Panc1 (cell line): ENCODE measurements at regions not wholly inside any gene's neighbourhood (a gene's known extent, or its start where the extent isn't known, plus 50 kb on each side); places are given as distances from the start of the nearest gene placed in this dataset.

ENCODE experiments used
- ATAC-seq: fragments of 200-7000 bp; cut with Tn5 transposase; 2 replicates; pipeline ENCODE4 v1.9.1; 2020; ENCODE audit warnings: mild to moderate bottlenecking, moderate library complexity
- BruUV-seq: library from RNA; stranded (reverse); fragments of 400-500 nt; replicated peaks from 2 replicates; lab custom pipeline; 2021; lab: Mats Ljungman, UMichigan
- CTCF ChIA-PET: fragments of 300-600 bp; sonication (Branson Sonifier 250); formaldehyde crosslinking; loops from one replicate; lab custom pipeline; 2022; ENCODE audit warnings: antibody characterized with exemption; lab: Charles Lee
- POLR2A ChIA-PET: fragments of 300-600 bp; sonication (Branson Sonifier 250); formaldehyde crosslinking; loops from one replicate; lab custom pipeline; 2022; ENCODE audit warnings: antibody characterized with exemption; lab: Charles Lee
- DNase-seq: peaks from one replicate; pipeline ENCODE4 v3.0.0-alpha.2; 2010; ENCODE audit warnings: low read depth, low spot score
- H3K27ac ChIP-seq: 2 replicates; pipeline ENCODE4 v1.5.1; 2011; ENCODE audit warnings: mild to moderate bottlenecking, low read length, inconsistent platforms
- H3K27me3 ChIP-seq: fragments of 200-500 bp; sonication (Bioruptor generic); 2 replicates; pipeline ENCODE4 v1.6.0; 2014; ENCODE audit warnings: low read length, inconsistent platforms; ENCODE audit not compliant: control insufficient read depth, insufficient read depth
- H3K36me3 ChIP-seq: fragments of 200-500 bp; sonication (Bioruptor generic); 2 replicates; pipeline ENCODE4 v1.5.1; 2014; ENCODE audit warnings: inconsistent platforms, mild to moderate bottlenecking, low read length, moderate library complexity; ENCODE audit not compliant: control insufficient read depth, insufficient read depth
- H3K4me1 ChIP-seq: 2 replicates; pipeline ENCODE4 v1.5.1; 2011; ENCODE audit warnings: inconsistent platforms, mild to moderate bottlenecking, low read length, moderate library complexity; ENCODE audit not compliant: control insufficient read depth, insufficient read depth
- H3K4me3 ChIP-seq, 2 experiments: 2 replicates each; pipeline ENCODE4 v1.5.1; 2011 to 2012; ENCODE audit warnings: low read depth in 2 of 2, low read length in 2 of 2, mild to moderate bottlenecking in 2 of 2, inconsistent platforms in 1 of 2, moderate library complexity in 1 of 2
- H3K9me3 ChIP-seq: fragments of 200-500 bp; sonication (Bioruptor generic); 2 replicates; pipeline ENCODE4 v1.5.1; 2014; ENCODE audit warnings: low read depth, mild to moderate bottlenecking, inconsistent platforms, low read length, moderate library complexity; ENCODE audit not compliant: control insufficient read depth, insufficient read depth
- POLR2AphosphoS5 ChIP-seq: IDR thresholded peaks from 2 replicates; pipeline ENCODE4 v1.6.1; 2012; ENCODE audit warnings: mild to moderate bottlenecking, low read depth, low read length, moderate library complexity
- REST ChIP-seq, 2 experiments: IDR thresholded peaks; 2 replicates each; pipeline ENCODE4 v1.6.1; 2011 to 2012; ENCODE audit warnings: low read depth in 2 of 2, control low read depth in 1 of 2, low read length in 1 of 2, mild to moderate bottlenecking in 1 of 2, moderate library complexity in 1 of 2; ENCODE audit not compliant: insufficient read depth in 1 of 2
- SIN3A ChIP-seq: IDR thresholded peaks from 2 replicates; pipeline ENCODE4 v1.6.1; 2012; ENCODE audit warnings: low read depth, mild to moderate bottlenecking, low read length, moderate library complexity, borderline replicate concordance; ENCODE audit not compliant: insufficient read depth
- TCF7L2 ChIP-seq: IDR thresholded peaks from 2 replicates; pipeline ENCODE4 v1.6.1; 2011; ENCODE audit warnings: mild to moderate bottlenecking, low read depth, low read length, inconsistent platforms
- in situ Hi-C: cut with HindIII; loops from 2 replicates; pipeline ENCODE4 v1.10.0; 2016; ENCODE audit warnings: low sequenced_read_pairs, low pct_unique_long_range_greater_than_20kb
- intact Hi-C: fragments of 100-400 bp; cut with micrococcal nuclease; formaldehyde crosslinking; loops from one replicate; pipeline ENCODE4 v1.10.0; 2022; ENCODE audit not compliant: unreplicated experiment
- TF ChIP-seq, protein P1 (sequence below): fragments of 450-650 bp; IDR thresholded peaks from 2 replicates; pipeline ENCODE4 v1.5.1; 2017; ENCODE audit warnings: mild to moderate bottlenecking

DNA sequence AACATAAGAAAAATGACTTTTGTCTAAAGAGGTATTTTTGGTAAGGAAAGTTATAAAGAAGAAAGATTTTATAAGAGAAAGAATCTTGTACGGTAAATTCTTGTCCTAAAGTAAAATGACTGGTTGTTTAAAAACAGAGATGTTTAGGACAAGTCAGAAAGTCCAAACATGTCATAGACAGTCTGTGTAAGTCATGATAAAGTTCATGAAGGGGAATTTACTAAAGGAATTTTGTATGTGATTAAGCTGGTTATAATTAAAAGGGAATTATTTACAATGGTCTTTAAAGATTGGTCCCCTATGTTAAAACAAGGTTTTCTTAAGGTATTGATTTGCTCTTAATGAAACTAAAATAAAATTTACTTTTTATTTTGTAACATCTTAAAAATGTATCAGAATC is 269.4 kb upstream of the CCDC196 start:
- POLR2A ChIA-PET = no interaction called here
- no peak for DNase-seq
- TF ChIP-seq, protein P1, sequence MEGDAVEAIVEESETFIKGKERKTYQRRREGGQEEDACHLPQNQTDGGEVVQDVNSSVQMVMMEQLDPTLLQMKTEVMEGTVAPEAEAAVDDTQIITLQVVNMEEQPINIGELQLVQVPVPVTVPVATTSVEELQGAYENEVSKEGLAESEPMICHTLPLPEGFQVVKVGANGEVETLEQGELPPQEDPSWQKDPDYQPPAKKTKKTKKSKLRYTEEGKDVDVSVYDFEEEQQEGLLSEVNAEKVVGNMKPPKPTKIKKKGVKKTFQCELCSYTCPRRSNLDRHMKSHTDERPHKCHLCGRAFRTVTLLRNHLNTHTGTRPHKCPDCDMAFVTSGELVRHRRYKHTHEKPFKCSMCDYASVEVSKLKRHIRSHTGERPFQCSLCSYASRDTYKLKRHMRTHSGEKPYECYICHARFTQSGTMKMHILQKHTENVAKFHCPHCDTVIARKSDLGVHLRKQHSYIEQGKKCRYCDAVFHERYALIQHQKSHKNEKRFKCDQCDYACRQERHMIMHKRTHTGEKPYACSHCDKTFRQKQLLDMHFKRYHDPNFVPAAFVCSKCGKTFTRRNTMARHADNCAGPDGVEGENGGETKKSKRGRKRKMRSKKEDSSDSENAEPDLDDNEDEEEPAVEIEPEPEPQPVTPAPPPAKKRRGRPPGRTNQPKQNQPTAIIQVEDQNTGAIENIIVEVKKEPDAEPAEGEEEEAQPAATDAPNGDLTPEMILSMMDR = no peak
- TF ChIP-seq REST (IDR thresholded peaks at IDR 0.05; ENCODE audit: insufficient read depth in 1 of 2, low read depth in 2 of 2, low read length in 1 of 2) = no peak
- no peak for TF ChIP-seq POLR2AphosphoS5
- TF ChIP-seq TCF7L2 = no peak
- no peak for TF ChIP-seq SIN3A
- Histone ChIP-seq H3K27me3 (no peaks in the 10 kb centered on the region), H3K4me3 (no peak overlapping the region), H3K4me1 (no peaks in the 10 kb centered on the region), H3K27ac (no peak overlapping the region), H3K9me3 (no peaks in the 10 kb centered on the region), H3K36me3 (no peaks in the 10 kb centered on the region)
- in situ Hi-C loops = no loop called here
- CTCF ChIA-PET = no interaction called here
- intact Hi-C loops = no loop called here
- BruUV-seq = no TSS peak
- ATAC-seq = no peak

GRCh38 chr14:66219886-66220285 is 266.3 kb upstream of the CCDC196 start:
- H3K36me3 ChIP-seq = no peaks in the 10 kb centered on the region
- POLR2A ChIA-PET = no interaction called here
- no peaks in the 10 kb centered on the region for H3K9me3 ChIP-seq
- H3K27ac ChIP-seq = no peak overlapping the region
- in situ Hi-C loops = no loop called here
- no peaks in the 10 kb centered on the region for H3K27me3 ChIP-seq
- ATAC-seq = no peak
- no TSS peak for BruUV-seq
- CTCF ChIA-PET = no interaction called here
- H3K4me3 ChIP-seq = no peak overlapping the region
- no peak for DNase-seq
- intact Hi-C loops = no loop called here
- TF ChIP-seq, protein P1 = no peak
- TF ChIP-seq POLR2AphosphoS5 = no peak
- TF ChIP-seq REST (IDR thresholded peaks at IDR 0.05; ENCODE audit: insufficient read depth in 1 of 2, low read depth in 2 of 2, low read length in 1 of 2) = no peak
- TF ChIP-seq TCF7L2 = no peak
- TF ChIP-seq SIN3A = no peak
- no peaks in the 10 kb centered on the region for H3K4me1 ChIP-seq
